Inflammatory macrophage treated with lipopolysaccharide for 1 hour (primary cell): ENCODE measurements at regions not wholly inside any gene's neighbourhood (a gene's known extent, or its start where the extent isn't known, plus 50 kb on each side); places are given as distances from the start of the nearest gene placed in this dataset.
"Not testable (repeated sequence)": the region's sequence is repeated elsewhere in the genome, so short reads cannot be mapped to it uniquely, and the experiment has no call there.

Experiments used
- DNase-seq, 2 donors: peaks; one replicate each; pipeline ENCODE4 v3.0.0-alpha.2; 2020 to 2022

GRCh38 chr22:27240298-27241075 lies 561.1 kb downstream of the MN1 start:
- DNase-seq = no peak

GRCh38 chr22:27241430-27242321 lies 559.9 kb downstream of the MN1 start:
- no peak for DNase-seq

- DNase-seq = no peak
Observed at GRCh38 chr22:27242474-27242873, 559.1 kb downstream of the MN1 start.

GRCh38 chr22:27242917-27243589 lies 558.5 kb downstream of the MN1 start:
- DNase-seq = no peak

- DNase-seq = no peak
Observed at GRCh38 chr22:27244328-27244727, 557.2 kb downstream of the MN1 start.

- DNase-seq = no peak
Observed at GRCh38 chr22:27245056-27245455, 556.5 kb downstream of the MN1 start.

GRCh38 chr22:27246558-27246957 lies 555.0 kb downstream of the MN1 start:
- DNase-seq = no peak

- DNase-seq = no peak
Observed at GRCh38 chr22:27247701-27248434, 553.7 kb downstream of the MN1 start.

GRCh38 chr22:27250418-27250817 lies 551.1 kb downstream of the MN1 start:
- no peak for DNase-seq

- DNase-seq = no peak
Observed at GRCh38 chr22:27250886-27251285, 550.7 kb downstream of the MN1 start.

GRCh38 chr22:27251563-27251962 lies 550.0 kb downstream of the MN1 start:
- DNase-seq = no peak

GRCh38 chr22:27252282-27253049 lies 549.1 kb downstream of the MN1 start:
- peak; percentile 31 for DNase-seq

GRCh38 chr22:27253108-27253902 lies 548.3 kb downstream of the MN1 start:
- DNase-seq = no peak

GRCh38 chr22:27254063-27254462 lies 547.5 kb downstream of the MN1 start:
- DNase-seq = not testable (repeated sequence)

GRCh38 chr22:27255580-27255979 lies 546.0 kb downstream of the MN1 start:
- DNase-seq = no peak

- no peak for DNase-seq
Observed at GRCh38 chr22:27257987-27258386, 543.6 kb downstream of the MN1 start.

- no peak for DNase-seq
Observed at GRCh38 chr22:27258616-27259172, 542.9 kb downstream of the MN1 start.

- no peak for DNase-seq
Observed at GRCh38 chr22:27259433-27259832, 542.1 kb downstream of the MN1 start.

- DNase-seq = no peak
Observed at GRCh38 chr22:27260087-27260698, 541.4 kb downstream of the MN1 start.

GRCh38 chr22:27262361-27262760 lies 539.2 kb downstream of the MN1 start:
- no peak for DNase-seq
